ENCODE measurements at regions not wholly inside any gene's neighbourhood (a gene's known extent, or its start where the extent isn't known, plus 50 kb on each side); places are given as distances from the start of the nearest gene placed in this dataset.
"Not testable (repeated sequence)": the region's sequence is repeated elsewhere in the genome, so short reads cannot be mapped to it uniquely, and the experiment has no call there.

GRCh38 chr5:143947313-143947712 lies 135.4 kb downstream of the HMHB1 start:
- DNase-seq (ENCODE audit: low spot score) (no peak), FAIRE-seq (no peak)

- FAIRE-seq (no peak), DNase-seq (ENCODE audit: low spot score) (no peak)
Observed at GRCh38 chr5:143952809-143953208, 140.8 kb downstream of the HMHB1 start.

- DNase-seq (ENCODE audit: low spot score): no peak
- FAIRE-seq: peak; percentile 42
Observed at GRCh38 chr5:143953851-143954250, 141.9 kb downstream of the HMHB1 start.

GRCh38 chr5:143955141-143955540 lies 143.2 kb downstream of the HMHB1 start:
- no peak for DNase-seq (ENCODE audit: low spot score)
- FAIRE-seq: no peak

GRCh38 chr5:143957455-143957854 lies 145.5 kb downstream of the HMHB1 start:
- DNase-seq (ENCODE audit: low spot score) (no peak), FAIRE-seq (no peak)

GRCh38 chr5:143962201-143962600 lies 150.2 kb downstream of the HMHB1 start:
- FAIRE-seq (no peak), DNase-seq (ENCODE audit: low spot score) (no peak)

- FAIRE-seq: no peak
Observed at GRCh38 chr5:143964919-143965318, 153.0 kb downstream of the HMHB1 start.

GRCh38 chr5:143966280-143966679 lies 154.3 kb downstream of the HMHB1 start:
- DNase-seq (ENCODE audit: low spot score): no peak
- FAIRE-seq: no peak

More at GRCh38 chr5:143964919-143965318, 153.0 kb downstream of the HMHB1 start:
- DNase-seq (ENCODE audit: low spot score): no peak

GRCh38 chr5:143968071-143968878 lies 156.3 kb downstream of the HMHB1 start:
- DNase-seq (ENCODE audit: low spot score): peak; percentile 31

GRCh38 chr5:143970159-143970558 lies 158.2 kb downstream of the HMHB1 start:
- DNase-seq (ENCODE audit: low spot score) (no peak), FAIRE-seq (no peak)

More at GRCh38 chr5:143968071-143968878, 156.3 kb downstream of the HMHB1 start:
- no peak for FAIRE-seq

GRCh38 chr5:143972068-143972467 lies 160.1 kb downstream of the HMHB1 start:
- FAIRE-seq (peak; percentile 79), DNase-seq (ENCODE audit: low spot score) (no peak)

- no peak for DNase-seq (ENCODE audit: low spot score)
- FAIRE-seq: no peak
Observed at GRCh38 chr5:143976055-143976454, 164.1 kb downstream of the HMHB1 start.

GRCh38 chr5:143977891-143978461 lies 166.0 kb downstream of the HMHB1 start:
- FAIRE-seq (no peak), DNase-seq (ENCODE audit: low spot score) (peak; percentile 40)

GRCh38 chr5:143979044-143979690 lies 167.2 kb downstream of the HMHB1 start:
- DNase-seq (ENCODE audit: low spot score) (no peak), FAIRE-seq (no peak)

- DNase-seq (ENCODE audit: low spot score) (no peak), FAIRE-seq (no peak)
Observed at GRCh38 chr5:143980506-143980905, 168.5 kb downstream of the HMHB1 start.

- FAIRE-seq; DNase-seq (ENCODE audit: low spot score): not testable (repeated sequence)
Observed at GRCh38 chr5:143982957-143983356, 171.0 kb downstream of the HMHB1 start.

- no peak for DNase-seq (ENCODE audit: low spot score)
- FAIRE-seq: no peak
Observed at GRCh38 chr5:143985832-143986515, 174.0 kb downstream of the HMHB1 start.

- FAIRE-seq (no peak), DNase-seq (ENCODE audit: low spot score) (no peak)
Observed at GRCh38 chr5:143986516-143987212, 174.7 kb downstream of the HMHB1 start.

GRCh38 chr5:143987264-143987663 lies 175.3 kb downstream of the HMHB1 start:
- DNase-seq (ENCODE audit: low spot score) (no peak), FAIRE-seq (no peak)

GRCh38 chr5:143987751-143988560 lies 176.0 kb downstream of the HMHB1 start:
- DNase-seq (ENCODE audit: low spot score) (no peak), FAIRE-seq (no peak)

All from urothelium cell line (cell line).